Sigmoid colon (tissue), 4 donors: ENCODE measurements at regions not wholly inside any gene's neighbourhood (a gene's known extent, or its start where the extent isn't known, plus 50 kb on each side); places are given as distances from the start of the nearest gene placed in this dataset.

Experiments
- POLR2AphosphoS5 ChIP-seq, 4 donors: sonication (generic); formaldehyde crosslinking; IDR thresholded peaks; one replicate each; pipeline ENCODE4 v1.6.1; 2017; ENCODE audit warnings: antibody characterized with exemption in 4 of 4
- TF ChIP-seq, protein P1 (sequence below), 4 experiments: fragments of 450-650 bp in 3 of 4; fragments of 200-600 bp in 1 of 4; IDR thresholded peaks; one replicate each; pipeline ENCODE4 v1.5.1; 2016 to 2019; ENCODE audit warnings: antibody characterized with exemption in 4 of 4, mild to moderate bottlenecking in 3 of 4, moderate library complexity in 2 of 4

DNA sequence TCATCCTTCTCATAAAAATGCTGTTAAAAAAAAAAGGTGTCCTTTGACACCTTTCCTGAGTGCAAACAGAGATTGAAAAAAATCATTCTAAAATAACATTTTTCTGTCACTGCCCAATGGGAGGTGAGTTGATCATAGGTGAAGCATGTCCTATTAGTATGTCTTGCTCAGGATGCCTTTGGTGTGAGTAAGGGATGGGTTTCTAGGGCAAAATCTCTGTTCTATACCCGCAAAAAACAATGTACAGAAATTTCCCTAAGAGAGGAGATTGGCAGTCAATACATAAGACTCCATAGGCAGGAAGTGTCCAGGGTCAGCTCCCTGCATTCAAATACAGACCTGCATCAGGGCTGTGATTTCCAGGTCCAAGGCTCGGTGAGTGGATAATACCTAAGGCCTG, 195.2 kb downstream of the DAD1 start:
- TF ChIP-seq POLR2AphosphoS5 (IDR thresholded peaks at IDR 0.05), result no peak
- TF ChIP-seq, protein P1, sequence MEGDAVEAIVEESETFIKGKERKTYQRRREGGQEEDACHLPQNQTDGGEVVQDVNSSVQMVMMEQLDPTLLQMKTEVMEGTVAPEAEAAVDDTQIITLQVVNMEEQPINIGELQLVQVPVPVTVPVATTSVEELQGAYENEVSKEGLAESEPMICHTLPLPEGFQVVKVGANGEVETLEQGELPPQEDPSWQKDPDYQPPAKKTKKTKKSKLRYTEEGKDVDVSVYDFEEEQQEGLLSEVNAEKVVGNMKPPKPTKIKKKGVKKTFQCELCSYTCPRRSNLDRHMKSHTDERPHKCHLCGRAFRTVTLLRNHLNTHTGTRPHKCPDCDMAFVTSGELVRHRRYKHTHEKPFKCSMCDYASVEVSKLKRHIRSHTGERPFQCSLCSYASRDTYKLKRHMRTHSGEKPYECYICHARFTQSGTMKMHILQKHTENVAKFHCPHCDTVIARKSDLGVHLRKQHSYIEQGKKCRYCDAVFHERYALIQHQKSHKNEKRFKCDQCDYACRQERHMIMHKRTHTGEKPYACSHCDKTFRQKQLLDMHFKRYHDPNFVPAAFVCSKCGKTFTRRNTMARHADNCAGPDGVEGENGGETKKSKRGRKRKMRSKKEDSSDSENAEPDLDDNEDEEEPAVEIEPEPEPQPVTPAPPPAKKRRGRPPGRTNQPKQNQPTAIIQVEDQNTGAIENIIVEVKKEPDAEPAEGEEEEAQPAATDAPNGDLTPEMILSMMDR (IDR thresholded peaks at IDR 0.05), result no peak
